AG04449 (cell line): ENCODE measurements at regions not wholly inside any gene's neighbourhood (a gene's known extent, or its start where the extent isn't known, plus 50 kb on each side); places are given as distances from the start of the nearest gene placed in this dataset.

Experiments used
- CTCF ChIA-PET: fragments of 350-600 bp; formaldehyde crosslinking; extraction: SDS; loops from one replicate; lab custom pipeline; 2021; ENCODE audit warnings: antibody characterized with exemption; lab: Yijun Ruan, JAX
- POLR2A ChIA-PET: fragments of 400-600, 350-600 bp; formaldehyde crosslinking; extraction: SDS; loops from one replicate; lab custom pipeline; 2020; ENCODE audit warnings: antibody characterized with exemption, inconsistent platforms; lab: Yijun Ruan, JAX
- DNase-seq: peaks from one replicate; pipeline ENCODE4 v3.0.0-alpha.2; 2010; ENCODE audit warnings: low read depth, low spot score
- H3K4me3 ChIP-seq: 2 replicates; pipeline ENCODE4 v1.5.1; 2011; ENCODE audit warnings: low read depth, mild to moderate bottlenecking, control low read depth, low read length
- TF ChIP-seq, protein P1 (sequence below): IDR thresholded peaks from one replicate; pipeline ENCODE4 v1.5.1; 2011; ENCODE audit warnings: mild to moderate bottlenecking, moderate library complexity, low read length, control low read depth, inconsistent platforms; ENCODE audit not compliant: insufficient read depth; ENCODE audit errors: missing control alignments

DNA sequence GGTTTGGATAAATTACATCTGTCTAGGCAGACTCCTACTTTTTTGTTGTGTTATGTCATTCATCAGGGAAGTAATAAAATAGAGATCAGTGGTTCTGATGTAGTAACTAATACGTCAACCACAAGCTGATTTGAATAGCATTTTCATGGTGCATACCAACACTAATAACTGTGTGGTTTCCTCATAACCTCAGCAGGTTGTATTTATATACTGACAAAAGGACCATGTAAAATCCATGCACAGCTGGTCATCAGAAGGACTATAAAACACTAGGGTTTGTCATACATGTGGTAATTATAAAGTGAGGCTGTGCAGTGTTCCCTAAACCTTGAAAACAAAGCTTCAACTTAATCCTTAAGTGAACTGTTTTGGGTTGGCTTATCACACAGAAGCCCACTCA lies 216.8 kb upstream of the RBMS3 start:
- POLR2A ChIA-PET = no interaction called here
- CTCF ChIA-PET = no interaction called here
- peak; percentile 80 for DNase-seq

DNA sequence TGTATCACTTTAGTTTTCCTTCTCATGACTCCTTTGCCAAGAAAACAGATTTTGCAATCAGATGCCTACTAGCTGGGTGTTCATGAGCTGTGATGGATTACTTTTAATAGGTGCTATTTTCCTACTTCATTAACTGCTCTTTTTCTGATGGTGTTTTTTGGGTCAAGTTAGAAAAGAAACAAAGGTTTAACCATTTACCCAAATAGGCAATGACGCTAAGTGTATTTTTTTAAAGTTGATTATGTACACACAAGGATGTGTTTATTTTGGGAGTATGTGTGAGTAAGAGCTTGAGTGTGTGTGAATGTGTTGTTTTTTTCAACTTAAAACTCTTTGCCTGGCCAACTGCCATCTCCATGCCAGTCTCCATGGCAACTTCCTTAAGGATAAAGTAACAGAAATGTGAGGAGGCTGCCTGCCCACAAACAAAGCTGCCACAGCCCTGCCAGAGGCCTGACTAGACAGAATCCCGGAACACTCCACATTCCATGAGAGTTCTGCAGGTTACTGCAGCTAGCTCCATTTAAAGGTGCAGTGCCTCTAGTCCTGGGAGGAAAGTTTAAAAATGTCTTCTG lies 215.6 kb upstream of the RBMS3 start:
- peak; percentile 98 for DNase-seq
- no peak overlapping the region for H3K4me3 ChIP-seq
- POLR2A ChIA-PET = no interaction called here
- CTCF ChIA-PET = no interaction called here
- TF ChIP-seq, protein P1, sequence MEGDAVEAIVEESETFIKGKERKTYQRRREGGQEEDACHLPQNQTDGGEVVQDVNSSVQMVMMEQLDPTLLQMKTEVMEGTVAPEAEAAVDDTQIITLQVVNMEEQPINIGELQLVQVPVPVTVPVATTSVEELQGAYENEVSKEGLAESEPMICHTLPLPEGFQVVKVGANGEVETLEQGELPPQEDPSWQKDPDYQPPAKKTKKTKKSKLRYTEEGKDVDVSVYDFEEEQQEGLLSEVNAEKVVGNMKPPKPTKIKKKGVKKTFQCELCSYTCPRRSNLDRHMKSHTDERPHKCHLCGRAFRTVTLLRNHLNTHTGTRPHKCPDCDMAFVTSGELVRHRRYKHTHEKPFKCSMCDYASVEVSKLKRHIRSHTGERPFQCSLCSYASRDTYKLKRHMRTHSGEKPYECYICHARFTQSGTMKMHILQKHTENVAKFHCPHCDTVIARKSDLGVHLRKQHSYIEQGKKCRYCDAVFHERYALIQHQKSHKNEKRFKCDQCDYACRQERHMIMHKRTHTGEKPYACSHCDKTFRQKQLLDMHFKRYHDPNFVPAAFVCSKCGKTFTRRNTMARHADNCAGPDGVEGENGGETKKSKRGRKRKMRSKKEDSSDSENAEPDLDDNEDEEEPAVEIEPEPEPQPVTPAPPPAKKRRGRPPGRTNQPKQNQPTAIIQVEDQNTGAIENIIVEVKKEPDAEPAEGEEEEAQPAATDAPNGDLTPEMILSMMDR = no peak

More for the DNA sequence above, 216.8 kb upstream of the RBMS3 start:
- H3K4me3 ChIP-seq = no peak overlapping the region
- TF ChIP-seq, protein P1 = no peak

DNA sequence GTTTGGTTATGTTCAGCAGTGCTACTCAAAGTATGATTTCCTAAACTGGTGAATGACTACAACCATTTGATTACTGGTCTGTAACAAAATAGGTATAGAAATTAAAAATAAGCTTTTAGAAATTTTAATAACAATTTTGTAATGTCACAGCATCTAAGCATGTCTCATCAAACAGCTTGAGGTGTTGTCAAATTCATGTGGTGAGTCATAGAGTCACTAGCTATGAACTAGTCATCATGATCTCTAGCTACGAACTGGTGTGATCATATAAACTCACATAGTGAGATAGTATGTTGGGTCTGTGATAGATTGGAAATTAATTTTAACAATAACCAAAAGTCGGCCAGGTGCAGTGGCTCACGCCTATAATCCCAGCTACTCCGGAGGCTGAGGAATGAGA lies 213.9 kb upstream of the RBMS3 start:
- no peak overlapping the region for H3K4me3 ChIP-seq
- ChIA-PET CTCF (no interaction called here), POLR2A (no interaction called here)
- no peak for DNase-seq
- TF ChIP-seq, protein P1 = no peak

DNA sequence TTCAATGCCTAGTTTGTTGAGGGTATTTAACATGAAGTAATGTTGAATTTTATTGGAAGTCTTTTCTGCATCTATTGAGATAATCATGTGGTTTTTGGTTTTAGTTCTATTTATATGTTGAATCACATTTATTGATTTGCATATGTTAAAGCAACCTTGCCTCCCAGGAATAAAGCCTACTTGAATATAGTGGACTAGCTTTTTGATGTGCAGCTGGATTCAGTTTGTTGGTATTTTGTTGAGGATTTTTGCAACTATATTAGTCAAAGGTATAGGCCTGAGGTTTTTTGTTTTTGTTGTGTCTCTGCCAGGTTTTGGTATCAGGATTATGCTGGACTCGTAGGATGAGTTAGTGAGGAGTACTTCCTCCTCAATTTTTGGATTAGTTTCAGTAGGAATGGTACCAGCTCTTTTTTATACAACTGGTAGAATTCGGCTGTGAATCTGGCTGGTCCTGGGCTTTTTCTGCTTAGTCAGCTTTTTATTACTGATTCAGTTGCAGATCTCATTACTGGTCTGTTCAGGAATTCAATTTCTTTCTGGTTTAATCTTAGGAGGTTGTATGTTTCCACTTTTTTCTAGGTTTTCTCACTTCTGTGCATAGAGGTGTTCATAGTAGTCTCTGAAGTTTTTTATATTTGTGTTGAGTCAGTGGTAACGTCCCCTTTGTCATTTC lies 209.8 kb upstream of the RBMS3 start:
- DNase-seq = no peak
- TF ChIP-seq, protein P1 = no peak
- no peak overlapping the region for H3K4me3 ChIP-seq
- ChIA-PET CTCF (no interaction called here), POLR2A (no interaction called here)

DNA sequence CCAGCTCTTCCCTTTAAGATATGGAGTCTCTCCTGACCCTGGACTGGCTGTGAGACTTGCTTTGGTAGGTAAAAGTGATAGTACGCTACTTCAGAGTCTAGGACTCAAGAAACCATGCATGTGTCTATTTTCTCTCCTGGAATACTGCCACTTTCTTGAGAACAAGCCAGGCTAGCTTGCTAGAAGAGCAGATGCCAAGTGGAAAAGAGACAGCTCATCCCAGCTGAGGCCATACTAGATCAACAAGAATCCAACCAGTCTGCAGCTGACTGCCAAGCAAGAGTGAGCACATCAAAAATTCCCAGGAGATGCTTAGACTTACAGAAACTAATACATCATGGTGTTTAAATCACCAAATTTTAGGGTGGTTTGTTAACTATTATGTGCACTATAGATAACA lies 208.3 kb upstream of the RBMS3 start:
- CTCF ChIA-PET = no interaction called here
- no peak overlapping the region for H3K4me3 ChIP-seq
- POLR2A ChIA-PET = no interaction called here
- TF ChIP-seq, protein P1 = no peak
- no peak for DNase-seq

DNA sequence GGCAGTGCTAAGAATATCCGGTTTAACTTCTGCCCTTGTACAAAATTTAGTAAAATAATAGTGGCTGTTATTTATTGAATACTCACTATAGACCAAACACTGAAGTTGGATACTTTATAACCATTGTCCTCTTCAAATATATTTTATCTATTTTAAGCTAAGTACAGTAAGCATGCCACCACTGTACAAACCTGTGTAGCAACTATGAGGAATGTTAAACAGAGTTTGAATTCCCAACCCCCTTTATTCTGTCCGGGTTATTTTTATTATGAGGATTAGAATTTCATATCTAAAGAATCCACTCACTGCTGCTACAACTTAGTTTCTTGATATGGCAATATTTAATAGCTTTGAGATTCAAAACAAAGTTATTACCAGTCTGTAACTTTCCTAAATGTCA lies 203.5 kb upstream of the RBMS3 start:
- TF ChIP-seq, protein P1 = no peak
- ChIA-PET CTCF (no interaction called here), POLR2A (no interaction called here)
- no peak for DNase-seq
- no peak overlapping the region for H3K4me3 ChIP-seq
